Karpas-422 (cell line): ENCODE measurements at regions not wholly inside any gene's neighbourhood (a gene's known extent, or its start where the extent isn't known, plus 50 kb on each side); places are given as distances from the start of the nearest gene placed in this dataset.

Experiments
- DNase-seq: peaks from one replicate; pipeline ENCODE4 v3.0.0-alpha.2; 2015
- H2AFZ ChIP-seq: fragments of 200-600 bp; sonication (generic); 2 replicates; pipeline ENCODE4 v1.6.1; 2014; ENCODE audit warnings: antibody characterized with exemption, low read length, mixed read lengths
- H3K27ac ChIP-seq: fragments of 200-600 bp; sonication (generic); 2 replicates; pipeline ENCODE4 v1.5.1; 2014; ENCODE audit warnings: mild to moderate bottlenecking, low read length, moderate library complexity
- H3K27me3 ChIP-seq: fragments of 200-600 bp; sonication (generic); 2 replicates; pipeline ENCODE4 v1.6.1; 2014; ENCODE audit warnings: low read length, mixed read lengths
- H3K36me3 ChIP-seq: fragments of 200-600 bp; sonication (generic); 2 replicates; pipeline ENCODE4 v1.6.1; 2014; ENCODE audit warnings: low read length, mixed read lengths; ENCODE audit not compliant: insufficient read depth
- H3K4me1 ChIP-seq: fragments of 200-600 bp; sonication (generic); 2 replicates; pipeline ENCODE4 v1.6.1; 2014; ENCODE audit warnings: mild to moderate bottlenecking, low read length, mixed read lengths
- H3K4me2 ChIP-seq: fragments of 200-600 bp; sonication (generic); 2 replicates; pipeline ENCODE4 v1.6.1; 2014; ENCODE audit warnings: low read length, low read depth, mild to moderate bottlenecking; ENCODE audit not compliant: poor library complexity, severe bottlenecking
- H3K4me3 ChIP-seq: fragments of 200-600 bp; sonication (generic); 2 replicates; pipeline ENCODE4 v1.5.1; 2014; ENCODE audit warnings: mild to moderate bottlenecking, antibody characterized with exemption, low read length, mixed read lengths
- H3K79me2 ChIP-seq: fragments of 200-600 bp; sonication (generic); 2 replicates; pipeline ENCODE4 v1.6.1; 2014; ENCODE audit warnings: mild to moderate bottlenecking, low read length, mixed read lengths
- H3K9ac ChIP-seq: fragments of 200-600 bp; sonication (generic); 2 replicates; pipeline ENCODE4 v1.6.0; 2014; ENCODE audit warnings: low read length
- H3K9me2 ChIP-seq: fragments of 200-600 bp; sonication (generic), shearing (Covaris generic); replicated peaks from 2 replicates; pipeline ENCODE4 v1.6.0; 2014; ENCODE audit warnings: mild to moderate bottlenecking, low read length, moderate library complexity; ENCODE audit not compliant: insufficient read depth
- H3K9me3 ChIP-seq: fragments of 300-700, 200-600 bp; sonication (generic); 2 replicates; pipeline ENCODE4 v1.6.1; 2014; ENCODE audit warnings: low read length, mixed read lengths
- H4K20me1 ChIP-seq: fragments of 200-600 bp; sonication (generic); 2 replicates; pipeline ENCODE4 v1.6.1; 2014; ENCODE audit warnings: mild to moderate bottlenecking, antibody characterized with exemption, low read length, low read depth; ENCODE audit not compliant: insufficient read depth

DNA sequence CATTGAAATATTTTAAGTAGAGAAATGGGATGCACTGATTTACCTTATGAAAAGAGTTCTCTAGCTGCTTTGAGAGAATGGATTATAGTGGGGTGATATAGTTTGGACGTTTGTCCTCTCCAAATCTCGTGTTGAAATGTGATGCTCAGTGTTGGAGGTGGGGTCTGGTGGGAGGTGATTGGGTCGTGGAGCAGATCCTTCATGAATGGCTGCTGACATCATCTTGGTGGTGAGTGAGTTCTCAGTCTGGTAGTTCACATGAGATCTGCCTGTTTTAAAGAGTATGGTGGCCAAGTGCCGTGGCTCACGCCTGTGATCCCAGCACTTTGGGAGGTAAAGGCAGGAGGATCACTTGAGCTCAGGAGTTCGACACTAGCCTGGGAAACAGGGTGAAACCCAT is 58.7 kb upstream of the SH3RF3 start:
- Histone ChIP-seq H3K9me2 (no peaks in the 10 kb centered on the region), H3K9me3 (no peaks in the 10 kb centered on the region), H3K4me2 (no peak overlapping the region), H3K27ac (no peak overlapping the region), H3K27me3 (no peaks in the 10 kb centered on the region), H3K79me2 (no peaks in the 10 kb centered on the region), H3K4me3 (no peak overlapping the region), H3K4me1 (no peaks in the 10 kb centered on the region), H3K36me3 (no peaks in the 10 kb centered on the region), H2AFZ (no peak overlapping the region), H4K20me1 (no peaks in the 10 kb centered on the region), H3K9ac (no peak overlapping the region)
- DNase-seq: no peak

DNA sequence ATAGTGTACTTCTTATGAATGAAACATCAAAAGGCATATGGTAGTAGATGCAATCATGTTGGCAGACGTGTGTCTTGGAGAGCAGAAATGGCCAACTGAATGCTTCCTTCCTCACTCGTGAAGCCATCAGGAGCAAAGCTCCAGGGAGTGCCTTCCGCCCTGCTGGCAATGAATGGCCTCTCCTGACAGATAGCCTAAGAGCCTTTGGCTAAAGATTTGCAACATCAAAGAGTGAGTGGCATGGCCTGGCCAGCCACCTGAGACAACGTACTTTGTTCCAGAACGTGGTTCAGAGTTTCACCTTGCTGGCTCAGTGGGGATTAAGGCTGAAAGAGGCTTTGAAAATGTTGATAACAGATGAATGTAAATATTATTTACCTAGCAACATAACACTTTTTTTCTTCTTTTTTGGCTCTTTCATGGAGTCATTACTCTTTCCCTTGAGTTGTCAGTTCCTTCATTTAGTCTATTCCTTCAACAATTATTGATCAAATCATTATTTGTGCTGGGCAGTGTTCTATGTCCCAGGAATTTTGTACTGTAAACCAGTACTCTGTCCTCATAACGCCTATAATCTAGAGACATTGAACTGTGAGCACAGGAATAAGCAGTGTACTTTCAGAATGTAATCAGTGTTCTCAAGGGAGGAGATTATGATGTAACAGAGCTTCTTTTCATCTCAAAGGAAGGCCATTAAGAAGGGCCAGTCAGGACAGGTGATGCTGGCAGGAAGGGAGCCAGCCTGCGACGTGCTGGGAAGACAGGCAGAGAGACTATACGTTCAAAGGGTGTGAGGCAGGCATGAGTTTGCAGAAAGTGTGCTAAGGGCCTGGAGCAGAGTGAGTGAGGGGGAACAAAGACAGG is 59.4 kb upstream of the SH3RF3 start:
- Histone ChIP-seq H3K79me2 (no peaks in the 10 kb centered on the region), H3K9me2 (no peaks in the 10 kb centered on the region), H3K4me1 (no peaks in the 10 kb centered on the region), H2AFZ (no peak overlapping the region), H3K9me3 (no peaks in the 10 kb centered on the region), H3K9ac (no peak overlapping the region), H3K4me2 (no peak overlapping the region), H3K4me3 (no peak overlapping the region), H3K36me3 (no peaks in the 10 kb centered on the region), H3K27ac (no peak overlapping the region), H4K20me1 (no peaks in the 10 kb centered on the region), H3K27me3 (no peaks in the 10 kb centered on the region)
- DNase-seq: no peak

DNA sequence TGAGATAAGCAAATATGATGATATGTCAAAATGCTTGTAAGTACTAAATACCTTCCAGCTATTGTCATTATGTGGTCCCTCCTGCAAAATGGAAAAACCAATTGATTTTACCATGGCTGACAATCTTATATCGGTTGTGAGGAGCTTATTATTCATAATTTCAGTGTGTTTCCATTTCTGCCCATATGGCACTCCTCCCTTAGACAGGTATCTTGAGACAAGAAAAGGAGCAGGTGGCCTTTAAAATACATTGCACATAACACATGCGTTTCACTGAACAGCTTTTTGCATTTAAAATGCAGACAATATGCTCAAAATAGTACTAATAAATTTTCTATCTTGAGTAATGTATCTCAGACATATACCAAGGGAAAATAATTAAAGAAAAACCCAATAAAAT is 60.2 kb upstream of the SH3RF3 start:
- Histone ChIP-seq H3K4me1 (no peaks in the 10 kb centered on the region), H3K36me3 (no peaks in the 10 kb centered on the region), H4K20me1 (no peaks in the 10 kb centered on the region), H3K4me3 (no peak overlapping the region), H3K79me2 (no peaks in the 10 kb centered on the region), H3K9me2 (no peaks in the 10 kb centered on the region), H3K27ac (no peak overlapping the region), H2AFZ (no peak overlapping the region), H3K9ac (no peak overlapping the region), H3K9me3 (no peaks in the 10 kb centered on the region), H3K4me2 (no peak overlapping the region), H3K27me3 (no peaks in the 10 kb centered on the region)
- no peak for DNase-seq

DNA sequence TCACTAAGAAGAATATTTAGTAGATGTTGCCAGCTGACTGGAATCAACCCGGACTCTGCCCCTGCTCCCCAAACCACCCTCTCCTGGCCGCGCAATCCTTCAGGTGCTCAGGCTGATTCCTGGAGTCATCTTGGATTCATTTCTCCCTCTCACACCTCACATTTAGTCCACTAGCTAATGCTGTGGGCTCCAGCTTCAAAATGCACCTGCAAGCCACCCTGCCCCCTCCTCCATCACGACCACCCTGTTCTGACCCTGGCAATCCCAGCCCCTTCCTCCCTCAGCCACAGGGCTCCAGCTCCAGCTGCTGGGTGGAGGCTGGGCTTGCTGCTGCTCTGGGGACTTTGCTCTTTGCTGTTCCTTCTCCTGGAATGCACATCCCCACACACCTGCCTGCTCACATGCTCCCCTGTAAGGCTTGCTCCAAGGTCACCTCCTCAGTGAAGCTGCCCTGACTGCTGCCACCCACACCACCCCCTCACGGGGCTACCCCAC is 61.3 kb upstream of the SH3RF3 start:
- Histone ChIP-seq H3K9ac (no peak overlapping the region), H3K4me2 (no peak overlapping the region), H3K27ac (no peak overlapping the region), H3K9me2 (no peaks in the 10 kb centered on the region), H2AFZ (no peak overlapping the region), H3K36me3 (no peaks in the 10 kb centered on the region), H3K79me2 (no peaks in the 10 kb centered on the region), H3K4me3 (no peak overlapping the region), H3K9me3 (no peaks in the 10 kb centered on the region), H3K27me3 (no peaks in the 10 kb centered on the region), H3K4me1 (no peaks in the 10 kb centered on the region), H4K20me1 (no peaks in the 10 kb centered on the region)
- no peak for DNase-seq

DNA sequence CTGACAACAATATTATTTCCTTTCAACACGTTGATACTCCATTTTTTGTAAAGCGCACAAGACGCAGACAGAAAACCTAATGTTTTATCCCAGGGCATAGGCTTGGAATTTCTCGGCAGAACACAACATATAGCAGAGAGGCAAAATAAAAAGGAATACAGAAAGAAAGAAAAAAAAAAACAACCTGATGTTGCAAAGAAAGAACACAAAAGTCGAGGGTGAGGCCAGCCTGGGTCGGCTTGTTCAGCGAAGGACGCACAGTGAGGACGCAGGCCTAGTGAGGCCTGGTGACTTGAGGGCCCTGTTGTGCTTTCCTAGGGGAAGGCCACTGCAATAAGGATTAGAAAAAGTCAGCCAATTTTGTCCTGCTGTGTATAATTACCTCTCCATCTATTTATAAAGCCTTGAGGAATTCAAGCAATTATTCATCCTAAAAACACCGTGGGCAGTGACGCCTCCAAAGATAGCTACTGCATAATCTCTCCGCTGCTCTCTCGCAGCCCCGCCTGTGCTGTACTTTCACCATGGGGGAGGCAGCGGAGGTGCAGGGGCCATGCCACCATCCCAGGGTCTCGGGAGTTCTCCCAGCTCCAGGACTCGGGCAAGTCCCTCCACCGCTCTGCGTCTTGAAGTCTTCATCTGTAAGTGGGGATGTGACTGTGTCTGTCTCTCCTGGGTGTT is 61.9 kb upstream of the SH3RF3 start:
- Histone ChIP-seq H3K4me2 (no peak overlapping the region), H4K20me1 (no peaks in the 10 kb centered on the region), H3K79me2 (no peaks in the 10 kb centered on the region), H3K9me2 (no peaks in the 10 kb centered on the region), H2AFZ (no peak overlapping the region), H3K36me3 (no peaks in the 10 kb centered on the region), H3K9ac (no peak overlapping the region), H3K27me3 (no peaks in the 10 kb centered on the region), H3K4me3 (no peak overlapping the region), H3K27ac (no peak overlapping the region), H3K4me1 (no peaks in the 10 kb centered on the region), H3K9me3 (no peaks in the 10 kb centered on the region)
- DNase-seq: no peak

DNA sequence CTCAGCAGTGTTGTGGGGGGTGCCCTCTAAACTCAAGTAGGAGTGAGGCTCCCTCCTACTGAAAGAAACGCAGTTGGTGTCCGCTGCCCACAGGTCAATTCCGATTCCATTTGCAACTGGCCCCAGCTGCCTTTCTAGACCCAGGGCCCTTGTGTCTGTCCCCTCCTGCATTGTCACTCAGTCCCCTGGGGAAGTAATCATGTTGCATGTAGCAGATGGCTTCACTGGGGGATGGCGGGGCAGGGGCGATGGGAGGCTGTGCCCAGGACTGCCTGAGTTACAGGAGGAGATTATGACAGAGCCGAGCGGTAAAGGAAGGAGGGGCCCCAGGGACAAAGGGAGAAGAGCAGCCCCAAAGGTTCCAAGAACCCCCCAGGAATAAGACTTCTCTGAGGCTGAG is 62.5 kb upstream of the SH3RF3 start:
- DNase-seq: peak; percentile 16
- no peaks in the 10 kb centered on the region for H4K20me1 ChIP-seq
- H3K4me3 ChIP-seq: no peak overlapping the region
- H3K9me3 ChIP-seq: no peaks in the 10 kb centered on the region
- no peaks in the 10 kb centered on the region for H3K4me1 ChIP-seq
- no peak overlapping the region for H2AFZ ChIP-seq
- H3K79me2 ChIP-seq: no peaks in the 10 kb centered on the region
- H3K4me2 ChIP-seq: no peak overlapping the region
- H3K9ac ChIP-seq: no peak overlapping the region
- no peaks in the 10 kb centered on the region for H3K27me3 ChIP-seq
- no peaks in the 10 kb centered on the region for H3K9me2 ChIP-seq
- no peaks in the 10 kb centered on the region for H3K36me3 ChIP-seq
- H3K27ac ChIP-seq: no peak overlapping the region

DNA sequence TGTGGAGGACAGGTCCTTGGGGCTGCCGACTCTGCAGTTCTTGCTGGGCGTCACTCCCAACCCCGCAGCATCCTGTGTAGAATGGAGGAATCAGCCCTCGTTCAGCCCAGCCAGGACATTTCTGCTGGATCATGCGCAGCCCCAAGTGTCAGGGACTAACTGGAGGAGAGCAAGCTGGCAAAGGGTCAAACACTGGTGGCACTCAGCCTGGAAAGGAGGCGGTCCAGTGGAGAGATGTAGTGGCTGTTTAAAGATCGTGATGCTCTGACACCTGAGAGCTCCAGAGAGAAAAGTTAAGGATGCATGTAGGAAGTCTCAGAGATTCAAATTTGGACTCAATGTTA is 63.6 kb upstream of the SH3RF3 start:
- H3K9ac ChIP-seq: no peak overlapping the region
- H3K27ac ChIP-seq: no peak overlapping the region
- H3K9me3 ChIP-seq: no peaks in the 10 kb centered on the region
- H3K27me3 ChIP-seq: no peaks in the 10 kb centered on the region
- no peak overlapping the region for H3K4me3 ChIP-seq
- H3K4me2 ChIP-seq: no peak overlapping the region
- no peaks in the 10 kb centered on the region for H4K20me1 ChIP-seq
- no peak overlapping the region for H2AFZ ChIP-seq
- no peaks in the 10 kb centered on the region for H3K4me1 ChIP-seq
- DNase-seq: peak; percentile 1
- H3K79me2 ChIP-seq: no peaks in the 10 kb centered on the region
- no peaks in the 10 kb centered on the region for H3K9me2 ChIP-seq
- no peaks in the 10 kb centered on the region for H3K36me3 ChIP-seq

DNA sequence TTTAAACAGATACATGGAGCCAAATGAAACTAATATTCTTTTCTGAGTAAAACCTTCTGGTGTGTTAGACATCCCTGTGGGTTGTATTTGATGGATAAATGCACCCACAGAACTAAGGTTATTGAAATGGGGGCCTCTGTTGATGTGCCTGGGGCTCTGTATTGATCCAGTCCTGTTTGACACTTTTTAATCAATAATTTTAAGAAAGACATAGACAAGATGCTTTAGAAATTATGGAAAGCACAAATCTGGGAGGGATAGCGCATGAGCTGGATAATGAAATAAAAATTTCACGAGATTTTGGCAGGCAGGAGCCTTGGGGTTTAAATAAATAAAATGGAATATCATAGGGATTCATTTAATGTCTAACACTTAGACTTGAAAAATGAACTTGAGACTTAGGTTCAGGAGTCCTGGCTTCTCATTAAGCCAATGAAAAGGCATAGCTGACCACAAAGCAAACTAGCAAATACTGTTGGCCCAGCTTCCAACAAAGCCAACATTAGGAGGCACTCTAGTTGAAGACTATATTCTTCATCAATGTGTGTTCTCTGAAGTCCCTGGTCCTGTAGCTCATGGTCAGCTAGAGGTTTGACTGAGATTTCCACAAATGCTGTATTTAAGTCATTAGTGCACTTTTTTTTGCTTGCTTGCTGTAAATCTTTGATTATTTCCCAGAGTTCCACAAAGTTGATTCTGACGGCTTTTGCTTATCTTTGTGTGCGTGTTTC is 64.2 kb upstream of the SH3RF3 start:
- no peak overlapping the region for H2AFZ ChIP-seq
- H4K20me1 ChIP-seq: no peaks in the 10 kb centered on the region
- no peak overlapping the region for H3K4me2 ChIP-seq
- H3K9ac ChIP-seq: no peak overlapping the region
- H3K4me3 ChIP-seq: no peak overlapping the region
- H3K4me1 ChIP-seq: no peaks in the 10 kb centered on the region
- H3K9me2 ChIP-seq: no peaks in the 10 kb centered on the region
- no peak overlapping the region for H3K27ac ChIP-seq
- H3K9me3 ChIP-seq: no peaks in the 10 kb centered on the region
- H3K79me2 ChIP-seq: no peaks in the 10 kb centered on the region
- DNase-seq: peak; percentile 34
- no peaks in the 10 kb centered on the region for H3K27me3 ChIP-seq
- no peaks in the 10 kb centered on the region for H3K36me3 ChIP-seq
